ENCODE measurements at regions not wholly inside any gene's neighbourhood (a gene's known extent, or its start where the extent isn't known, plus 50 kb on each side); places are given as distances from the start of the nearest gene placed in this dataset.
"Not testable (repeated sequence)": the region's sequence is repeated elsewhere in the genome, so short reads cannot be mapped to it uniquely, and the experiment has no call there.

DNA sequence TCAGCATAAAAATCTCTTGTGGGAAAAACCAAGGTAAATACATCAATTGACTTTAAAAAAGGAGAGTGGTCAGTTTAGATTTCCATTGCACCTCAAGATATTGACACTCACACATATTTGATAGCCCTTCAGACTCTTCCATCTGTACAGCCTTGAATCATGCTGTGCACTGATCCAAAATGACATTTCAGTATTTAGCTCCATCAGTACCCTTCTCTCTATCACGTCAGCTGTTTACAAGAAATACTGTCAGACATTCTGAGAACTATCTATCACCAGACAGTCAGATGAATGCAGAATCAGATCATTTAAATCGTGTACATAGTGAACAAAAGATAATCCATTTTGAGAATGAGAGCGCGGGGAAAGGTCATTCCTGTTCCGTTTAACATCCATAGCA lies 511.9 kb downstream of the RPL10L start:
- WGBS (ENCODE audit: low lambda C conversion rate, missing lambda C conversion rate), result 85% methylated on average over 5 of the region's 5 CpGs
- Histone ChIP-seq H3K79me2 (no peaks in the 10 kb centered on the region), H3K27me3 (no peaks in the 10 kb centered on the region), H4K20me1 (ENCODE audit: insufficient read depth, poor library complexity, severe bottlenecking) (no peaks in the 10 kb centered on the region), H3K9me3 (ENCODE audit: low read depth) (no peaks in the 10 kb centered on the region), H3K27ac (no peak overlapping the region), H2AFZ (no peak overlapping the region), H3K36me3 (replicated peaks; ENCODE audit: insufficient read depth, low read depth) (no peaks in the 10 kb centered on the region), H3K4me1 (ENCODE audit: insufficient read depth) (no peaks in the 10 kb centered on the region), H3K4me2 (no peak overlapping the region), H3K4me3 (no peak overlapping the region), H3K9me2 (replicated peaks; ENCODE audit: insufficient read depth) (no peaks in the 10 kb centered on the region)
- TF ChIP-seq EZH2phosphoT487 (IDR thresholded peaks at IDR 0.05; ENCODE audit: low read depth, severe bottlenecking, unreplicated experiment), result no peak
- DNase-seq (ENCODE audit: low spot score), result no peak

DNA sequence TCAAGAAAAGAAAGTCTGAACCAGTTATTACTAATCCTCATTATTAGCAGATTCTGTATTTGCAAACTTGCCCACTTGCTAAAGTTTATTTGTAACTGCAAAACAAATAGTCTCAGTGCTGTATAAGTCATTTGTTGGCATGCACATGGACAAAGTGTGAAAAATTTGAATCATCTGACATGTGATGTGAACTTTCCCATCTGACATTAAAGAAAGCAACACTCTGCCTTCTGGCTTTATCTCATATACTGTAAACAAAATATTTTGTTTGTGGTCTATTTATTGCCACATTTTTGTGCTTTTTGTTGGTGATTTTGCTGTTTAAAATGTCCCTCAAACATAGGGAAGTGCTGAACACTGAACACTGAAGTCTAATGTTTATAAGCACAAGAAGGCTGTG lies 513.8 kb downstream of the RPL10L start:
- no peaks in the 10 kb centered on the region for H3K9me2 ChIP-seq (replicated peaks; ENCODE audit: insufficient read depth)

DNA sequence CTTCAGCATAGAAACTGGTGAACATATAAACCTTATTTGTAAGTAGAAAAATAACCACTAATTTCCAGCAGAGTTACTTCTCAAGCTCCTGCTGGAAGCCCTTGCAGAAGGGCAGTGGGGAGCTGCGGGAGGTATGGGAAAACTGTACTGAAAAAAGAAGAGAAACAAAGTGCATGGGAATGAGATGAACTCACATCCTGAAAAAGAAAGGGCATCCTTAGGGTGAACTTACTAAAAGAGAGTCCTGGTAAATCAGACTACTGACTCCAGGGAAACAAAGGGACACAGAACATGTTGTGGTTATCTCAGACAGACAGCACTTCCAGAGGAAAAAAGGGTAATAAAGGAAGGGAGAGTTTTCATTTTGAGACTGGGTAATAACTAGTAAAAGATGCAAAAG lies 515.1 kb downstream of the RPL10L start:
- Histone ChIP-seq H3K4me3 (no peak overlapping the region), H3K9me2 (replicated peaks; ENCODE audit: insufficient read depth) (no peaks in the 10 kb centered on the region), H3K27ac (no peak overlapping the region), H4K20me1 (ENCODE audit: insufficient read depth, poor library complexity, severe bottlenecking) (no peaks in the 10 kb centered on the region), H2AFZ (no peak overlapping the region), H3K79me2 (no peaks in the 10 kb centered on the region), H3K27me3 (no peaks in the 10 kb centered on the region), H3K4me1 (ENCODE audit: insufficient read depth) (no peaks in the 10 kb centered on the region), H3K4me2 (no peak overlapping the region), H3K36me3 (replicated peaks; ENCODE audit: insufficient read depth, low read depth) (no peaks in the 10 kb centered on the region), H3K9me3 (ENCODE audit: low read depth) (no peaks in the 10 kb centered on the region)
- no peak for DNase-seq (ENCODE audit: low spot score)
- 71% methylated on average over 1 of the region's 1 CpG for WGBS (ENCODE audit: low lambda C conversion rate, missing lambda C conversion rate)
- TF ChIP-seq EZH2 (IDR thresholded peaks at IDR 0.05; ENCODE audit: borderline replicate concordance) (no peak), EZH2phosphoT487 (IDR thresholded peaks at IDR 0.05; ENCODE audit: low read depth, severe bottlenecking, unreplicated experiment) (no peak)
- TF ChIP-seq, protein P1, sequence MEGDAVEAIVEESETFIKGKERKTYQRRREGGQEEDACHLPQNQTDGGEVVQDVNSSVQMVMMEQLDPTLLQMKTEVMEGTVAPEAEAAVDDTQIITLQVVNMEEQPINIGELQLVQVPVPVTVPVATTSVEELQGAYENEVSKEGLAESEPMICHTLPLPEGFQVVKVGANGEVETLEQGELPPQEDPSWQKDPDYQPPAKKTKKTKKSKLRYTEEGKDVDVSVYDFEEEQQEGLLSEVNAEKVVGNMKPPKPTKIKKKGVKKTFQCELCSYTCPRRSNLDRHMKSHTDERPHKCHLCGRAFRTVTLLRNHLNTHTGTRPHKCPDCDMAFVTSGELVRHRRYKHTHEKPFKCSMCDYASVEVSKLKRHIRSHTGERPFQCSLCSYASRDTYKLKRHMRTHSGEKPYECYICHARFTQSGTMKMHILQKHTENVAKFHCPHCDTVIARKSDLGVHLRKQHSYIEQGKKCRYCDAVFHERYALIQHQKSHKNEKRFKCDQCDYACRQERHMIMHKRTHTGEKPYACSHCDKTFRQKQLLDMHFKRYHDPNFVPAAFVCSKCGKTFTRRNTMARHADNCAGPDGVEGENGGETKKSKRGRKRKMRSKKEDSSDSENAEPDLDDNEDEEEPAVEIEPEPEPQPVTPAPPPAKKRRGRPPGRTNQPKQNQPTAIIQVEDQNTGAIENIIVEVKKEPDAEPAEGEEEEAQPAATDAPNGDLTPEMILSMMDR (IDR thresholded peaks at IDR 0.05; ENCODE audit: poor library complexity), result no peak

More for the DNA sequence above, 513.8 kb downstream of the RPL10L start:
- TF ChIP-seq EZH2 (IDR thresholded peaks at IDR 0.05; ENCODE audit: borderline replicate concordance), result no peak
- TF ChIP-seq, protein P1 (IDR thresholded peaks at IDR 0.05; ENCODE audit: poor library complexity), result no peak
- no peak for TF ChIP-seq EZH2phosphoT487 (IDR thresholded peaks at IDR 0.05; ENCODE audit: low read depth, severe bottlenecking, unreplicated experiment)
- no peaks in the 10 kb centered on the region for H3K79me2 ChIP-seq
- no peak overlapping the region for H3K4me3 ChIP-seq
- H3K4me1 ChIP-seq (ENCODE audit: insufficient read depth), result no peaks in the 10 kb centered on the region
- no peaks in the 10 kb centered on the region for H3K27me3 ChIP-seq
- H3K27ac ChIP-seq, result no peak overlapping the region
- no peak for DNase-seq (ENCODE audit: low spot score)
- no peaks in the 10 kb centered on the region for H3K9me3 ChIP-seq (ENCODE audit: low read depth)
- H2AFZ ChIP-seq, result no peak overlapping the region
- H3K36me3 ChIP-seq (replicated peaks; ENCODE audit: insufficient read depth, low read depth), result no peaks in the 10 kb centered on the region
- H4K20me1 ChIP-seq (ENCODE audit: insufficient read depth, poor library complexity, severe bottlenecking), result no peaks in the 10 kb centered on the region
- no peak overlapping the region for H3K4me2 ChIP-seq

DNA sequence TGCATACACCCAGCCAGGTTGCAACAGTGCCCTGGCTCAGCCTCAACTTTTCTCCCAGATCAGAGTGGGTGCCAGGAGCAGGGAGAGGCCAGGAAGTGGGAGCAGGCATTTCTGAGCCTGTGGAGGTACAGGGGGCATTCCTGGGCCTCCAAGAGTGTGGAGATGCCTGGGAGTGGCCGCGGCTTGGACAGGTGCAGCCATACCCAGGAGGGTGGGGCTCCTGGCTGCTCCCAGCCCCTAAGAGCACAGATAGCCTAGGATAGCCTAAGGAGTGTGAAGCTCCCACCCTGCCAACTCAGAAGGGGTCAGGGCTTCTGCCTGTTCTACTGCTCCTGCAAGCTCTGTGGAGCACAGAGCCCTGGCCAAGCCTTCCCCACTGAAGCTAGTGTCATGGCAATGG lies 543.4 kb downstream of the RPL10L start:
- Histone ChIP-seq H3K27ac (no peak overlapping the region), H3K4me2 (no peak overlapping the region), H2AFZ (no peak overlapping the region), H3K4me3 (no peak overlapping the region), H3K9me2 (replicated peaks; ENCODE audit: insufficient read depth) (no peaks in the 10 kb centered on the region), H3K9me3 (ENCODE audit: low read depth) (no peaks in the 10 kb centered on the region), H3K36me3 (replicated peaks; ENCODE audit: insufficient read depth, low read depth) (no peaks in the 10 kb centered on the region), H4K20me1 (ENCODE audit: insufficient read depth, poor library complexity, severe bottlenecking) (no peaks in the 10 kb centered on the region), H3K27me3 (no peaks in the 10 kb centered on the region), H3K79me2 (no peaks in the 10 kb centered on the region), H3K4me1 (ENCODE audit: insufficient read depth) (no peaks in the 10 kb centered on the region)
- TF ChIP-seq EZH2phosphoT487 (IDR thresholded peaks at IDR 0.05; ENCODE audit: low read depth, severe bottlenecking, unreplicated experiment) (no peak), EZH2 (IDR thresholded peaks at IDR 0.05; ENCODE audit: borderline replicate concordance) (no peak)
- TF ChIP-seq, protein P1 (IDR thresholded peaks at IDR 0.05; ENCODE audit: poor library complexity), result no peak
- no peak for DNase-seq (ENCODE audit: low spot score)
- 90% methylated on average over 2 of the region's 2 CpGs for WGBS (ENCODE audit: low lambda C conversion rate, missing lambda C conversion rate)

DNA sequence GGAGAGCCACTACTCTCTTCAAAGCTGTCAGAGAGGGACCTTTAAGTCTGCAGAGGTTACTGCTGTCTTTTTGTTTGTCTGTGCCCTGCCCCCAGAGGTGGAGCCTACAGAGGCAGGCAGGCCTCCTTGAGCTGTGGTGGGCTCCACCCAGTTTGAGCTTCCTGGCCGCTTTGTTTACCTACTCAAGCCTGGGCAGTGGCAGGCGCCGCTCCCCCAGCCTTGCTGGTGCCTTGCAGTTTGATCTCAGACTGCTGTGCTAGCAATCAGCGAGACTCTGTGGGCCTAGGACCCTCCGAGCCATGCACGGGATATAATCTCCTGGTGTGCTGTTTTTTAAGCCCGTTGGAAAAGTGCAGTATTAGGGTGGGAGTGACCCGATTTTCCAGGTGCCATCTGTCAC lies 550.7 kb downstream of the RPL10L start:
- not testable (repeated sequence) for H3K36me3 ChIP-seq (replicated peaks; ENCODE audit: insufficient read depth, low read depth); H3K79me2 ChIP-seq; DNase-seq (ENCODE audit: low spot score); H4K20me1 ChIP-seq (ENCODE audit: insufficient read depth, poor library complexity, severe bottlenecking); H3K4me2 ChIP-seq; H3K9me3 ChIP-seq (ENCODE audit: low read depth); H3K27me3 ChIP-seq; H2AFZ ChIP-seq; H3K9me2 ChIP-seq (replicated peaks; ENCODE audit: insufficient read depth); H3K4me3 ChIP-seq; H3K4me1 ChIP-seq (ENCODE audit: insufficient read depth); H3K27ac ChIP-seq
- WGBS (ENCODE audit: low lambda C conversion rate, missing lambda C conversion rate), result 81% methylated on average over 8 of the region's 8 CpGs
